ENCODE measurements at regions not wholly inside any gene's neighbourhood (a gene's known extent, or its start where the extent isn't known, plus 50 kb on each side); places are given as distances from the start of the nearest gene placed in this dataset.

- TF ChIP-seq CREB1 (IDR thresholded peaks at IDR 0.05; ENCODE audit: low read depth), result no peak
- TF ChIP-seq EP300 (IDR thresholded peaks at IDR 0.05; ENCODE audit: borderline replicate concordance), result no peak
- no peak for TF ChIP-seq USF1 (IDR thresholded peaks at IDR 0.05)
- TF ChIP-seq YY1 (IDR thresholded peaks at IDR 0.05; ENCODE audit: low read depth), result no peak
- no peak for TF ChIP-seq EGR1 (IDR thresholded peaks at IDR 0.05)
- TF ChIP-seq RAD21 (IDR thresholded peaks at IDR 0.05; ENCODE audit: low read depth), result no peak
- no peak for TF ChIP-seq TCF12 (IDR thresholded peaks at IDR 0.05; ENCODE audit: low read depth)
- TF ChIP-seq REST (IDR thresholded peaks at IDR 0.05; ENCODE audit: low read depth), result no peak
- no peak for TF ChIP-seq CEBPB (IDR thresholded peaks at IDR 0.05)
- no peak for TF ChIP-seq TEAD4 (IDR thresholded peaks at IDR 0.05)
- no peak for TF ChIP-seq NFIC (IDR thresholded peaks at IDR 0.05)
- no peak for TF ChIP-seq MAX (IDR thresholded peaks at IDR 0.05)
- TF ChIP-seq ZBTB7A (IDR thresholded peaks at IDR 0.05; ENCODE audit: low read depth), result no peak
- TF ChIP-seq FOXM1 (IDR thresholded peaks at IDR 0.05; ENCODE audit: borderline replicate concordance, low read depth), result no peak
- TF ChIP-seq TAF1 (IDR thresholded peaks at IDR 0.05; ENCODE audit: low read depth), result no peak
Observed at GRCh38 chr4:30172416-30172815, 547.8 kb upstream of the PCDH7 start.

- TF ChIP-seq FOXM1 (IDR thresholded peaks at IDR 0.05; ENCODE audit: borderline replicate concordance, low read depth) (no peak), TCF12 (IDR thresholded peaks at IDR 0.05; ENCODE audit: low read depth) (no peak), REST (IDR thresholded peaks at IDR 0.05; ENCODE audit: low read depth) (no peak), MAX (IDR thresholded peaks at IDR 0.05) (no peak), RAD21 (IDR thresholded peaks at IDR 0.05; ENCODE audit: low read depth) (no peak), EGR1 (IDR thresholded peaks at IDR 0.05) (no peak), USF1 (IDR thresholded peaks at IDR 0.05) (no peak), CEBPB (IDR thresholded peaks at IDR 0.05) (no peak), EP300 (IDR thresholded peaks at IDR 0.05; ENCODE audit: borderline replicate concordance) (no peak), YY1 (IDR thresholded peaks at IDR 0.05; ENCODE audit: low read depth) (no peak), TAF1 (IDR thresholded peaks at IDR 0.05; ENCODE audit: low read depth) (no peak), NFIC (IDR thresholded peaks at IDR 0.05) (no peak)
Observed at GRCh38 chr4:30181512-30181911, 538.7 kb upstream of the PCDH7 start.

- no peak for TF ChIP-seq EP300 (IDR thresholded peaks at IDR 0.05; ENCODE audit: borderline replicate concordance)
- TF ChIP-seq CEBPB (IDR thresholded peaks at IDR 0.05), result no peak
- TF ChIP-seq RAD21 (IDR thresholded peaks at IDR 0.05; ENCODE audit: low read depth), result no peak
- TF ChIP-seq TEAD4 (IDR thresholded peaks at IDR 0.05), result no peak
Observed at GRCh38 chr4:30181918-30182317, 538.3 kb upstream of the PCDH7 start.

- no peak for TF ChIP-seq MAX (IDR thresholded peaks at IDR 0.05)
- no peak for TF ChIP-seq ZBTB7A (IDR thresholded peaks at IDR 0.05; ENCODE audit: low read depth)
Observed at GRCh38 chr4:30182786-30183185, 537.4 kb upstream of the PCDH7 start.

- no peak for TF ChIP-seq TCF12 (IDR thresholded peaks at IDR 0.05; ENCODE audit: low read depth)
- no peak for TF ChIP-seq REST (IDR thresholded peaks at IDR 0.05; ENCODE audit: low read depth)
- TF ChIP-seq MAX (IDR thresholded peaks at IDR 0.05), result no peak
- TF ChIP-seq EGR1 (IDR thresholded peaks at IDR 0.05), result no peak
- TF ChIP-seq CREB1 (IDR thresholded peaks at IDR 0.05; ENCODE audit: low read depth), result no peak
- TF ChIP-seq RAD21 (IDR thresholded peaks at IDR 0.05; ENCODE audit: low read depth), result no peak
- TF ChIP-seq EP300 (IDR thresholded peaks at IDR 0.05; ENCODE audit: borderline replicate concordance), result no peak
- TF ChIP-seq TEAD4 (IDR thresholded peaks at IDR 0.05), result no peak
- TF ChIP-seq FOXM1 (IDR thresholded peaks at IDR 0.05; ENCODE audit: borderline replicate concordance, low read depth), result no peak
- no peak for TF ChIP-seq USF1 (IDR thresholded peaks at IDR 0.05)
- no peak for TF ChIP-seq CEBPB (IDR thresholded peaks at IDR 0.05)
- TF ChIP-seq YY1 (IDR thresholded peaks at IDR 0.05; ENCODE audit: low read depth), result no peak
- no peak for TF ChIP-seq NFIC (IDR thresholded peaks at IDR 0.05)
- no peak for TF ChIP-seq ZBTB7A (IDR thresholded peaks at IDR 0.05; ENCODE audit: low read depth)
- TF ChIP-seq TAF1 (IDR thresholded peaks at IDR 0.05; ENCODE audit: low read depth), result no peak
Observed at GRCh38 chr4:30191902-30192301, 528.3 kb upstream of the PCDH7 start.

Data from Ishikawa (cell line).